ENCODE measurements at regions not wholly inside any gene's neighbourhood (a gene's known extent, or its start where the extent isn't known, plus 50 kb on each side); places are given as distances from the start of the nearest gene placed in this dataset.

- H3K27ac Mint-ChIP-seq: no peak overlapping the region
- peaks cover 6% of the 10 kb centered on the region for H3K9me3 Mint-ChIP-seq
- no peak for DNase-seq
- H3K27me3 Mint-ChIP-seq (ENCODE audit: low read depth, poor library complexity): no peaks in the 10 kb centered on the region
- H3K4me1 Mint-ChIP-seq: no peaks in the 10 kb centered on the region
- no peak overlapping the region for H3K4me3 Mint-ChIP-seq
- H3K36me3 Mint-ChIP-seq (ENCODE audit: low read depth): no peaks in the 10 kb centered on the region
- TF ChIP-seq, protein P1, sequence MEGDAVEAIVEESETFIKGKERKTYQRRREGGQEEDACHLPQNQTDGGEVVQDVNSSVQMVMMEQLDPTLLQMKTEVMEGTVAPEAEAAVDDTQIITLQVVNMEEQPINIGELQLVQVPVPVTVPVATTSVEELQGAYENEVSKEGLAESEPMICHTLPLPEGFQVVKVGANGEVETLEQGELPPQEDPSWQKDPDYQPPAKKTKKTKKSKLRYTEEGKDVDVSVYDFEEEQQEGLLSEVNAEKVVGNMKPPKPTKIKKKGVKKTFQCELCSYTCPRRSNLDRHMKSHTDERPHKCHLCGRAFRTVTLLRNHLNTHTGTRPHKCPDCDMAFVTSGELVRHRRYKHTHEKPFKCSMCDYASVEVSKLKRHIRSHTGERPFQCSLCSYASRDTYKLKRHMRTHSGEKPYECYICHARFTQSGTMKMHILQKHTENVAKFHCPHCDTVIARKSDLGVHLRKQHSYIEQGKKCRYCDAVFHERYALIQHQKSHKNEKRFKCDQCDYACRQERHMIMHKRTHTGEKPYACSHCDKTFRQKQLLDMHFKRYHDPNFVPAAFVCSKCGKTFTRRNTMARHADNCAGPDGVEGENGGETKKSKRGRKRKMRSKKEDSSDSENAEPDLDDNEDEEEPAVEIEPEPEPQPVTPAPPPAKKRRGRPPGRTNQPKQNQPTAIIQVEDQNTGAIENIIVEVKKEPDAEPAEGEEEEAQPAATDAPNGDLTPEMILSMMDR (IDR thresholded peaks at IDR 0.05): no peak
These were observed 63.2 kb upstream of the CAV2 start for GRCh38 chr7:116436305-116436826.

DNA sequence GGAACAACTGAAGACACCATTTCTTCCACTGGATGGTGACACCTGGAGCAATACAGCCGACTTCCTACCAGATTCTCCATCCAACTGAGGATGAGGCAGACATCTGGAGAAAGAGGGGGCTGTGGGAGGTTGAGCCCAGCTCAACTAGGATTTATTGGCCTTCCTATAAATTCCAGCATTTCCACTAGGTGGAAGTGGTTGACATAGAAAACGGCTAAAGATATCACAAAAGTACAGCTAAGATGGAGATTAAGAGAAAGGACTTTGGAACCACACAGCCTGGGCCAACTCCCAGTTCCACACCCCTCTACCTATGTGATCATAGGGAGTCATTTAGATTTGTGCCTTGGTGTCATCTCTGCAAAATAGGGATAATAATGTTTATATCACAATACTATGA is 61.3 kb upstream of the CAV2 start:
- no peak overlapping the region for H3K27ac Mint-ChIP-seq
- H3K36me3 Mint-ChIP-seq (ENCODE audit: low read depth): no peaks in the 10 kb centered on the region
- no peaks in the 10 kb centered on the region for H3K4me1 Mint-ChIP-seq
- no peaks in the 10 kb centered on the region for H3K27me3 Mint-ChIP-seq (ENCODE audit: low read depth, poor library complexity)
- peaks cover 6% of the 10 kb centered on the region for H3K9me3 Mint-ChIP-seq
- TF ChIP-seq, protein P1 (IDR thresholded peaks at IDR 0.05): no peak
- no peak overlapping the region for H3K4me3 Mint-ChIP-seq
- no peak for DNase-seq

GRCh38 chr7:116439005-116439404 is 60.5 kb upstream of the CAV2 start:
- Mint-ChIP-seq H3K36me3 (ENCODE audit: low read depth) (no peaks in the 10 kb centered on the region), H3K27me3 (ENCODE audit: low read depth, poor library complexity) (no peaks in the 10 kb centered on the region), H3K9me3 (peaks cover 6% of the 10 kb centered on the region), H3K27ac (no peak overlapping the region), H3K4me3 (no peak overlapping the region), H3K4me1 (no peaks in the 10 kb centered on the region)
- TF ChIP-seq, protein P1 (IDR thresholded peaks at IDR 0.05): no peak
- no peak for DNase-seq

- TF ChIP-seq, protein P1 (IDR thresholded peaks at IDR 0.05): no peak
- Mint-ChIP-seq H3K4me1 (no peaks in the 10 kb centered on the region), H3K27me3 (ENCODE audit: low read depth, poor library complexity) (no peaks in the 10 kb centered on the region), H3K9me3 (peaks cover 6% of the 10 kb centered on the region), H3K27ac (no peak overlapping the region), H3K4me3 (no peak overlapping the region), H3K36me3 (ENCODE audit: low read depth) (no peaks in the 10 kb centered on the region)
- DNase-seq: no peak
These were observed 59.5 kb upstream of the CAV2 start for GRCh38 chr7:116439841-116440549.

GRCh38 chr7:116441534-116441933 is 58.0 kb upstream of the CAV2 start:
- Mint-ChIP-seq H3K36me3 (ENCODE audit: low read depth) (no peaks in the 10 kb centered on the region), H3K9me3 (peaks cover 1% of the 10 kb centered on the region), H3K27me3 (ENCODE audit: low read depth, poor library complexity) (peaks cover under 1% of the 10 kb centered on the region), H3K4me3 (no peak overlapping the region), H3K27ac (no peak overlapping the region), H3K4me1 (no peaks in the 10 kb centered on the region)
- TF ChIP-seq, protein P1 (IDR thresholded peaks at IDR 0.05): no peak
- DNase-seq: no peak

DNA sequence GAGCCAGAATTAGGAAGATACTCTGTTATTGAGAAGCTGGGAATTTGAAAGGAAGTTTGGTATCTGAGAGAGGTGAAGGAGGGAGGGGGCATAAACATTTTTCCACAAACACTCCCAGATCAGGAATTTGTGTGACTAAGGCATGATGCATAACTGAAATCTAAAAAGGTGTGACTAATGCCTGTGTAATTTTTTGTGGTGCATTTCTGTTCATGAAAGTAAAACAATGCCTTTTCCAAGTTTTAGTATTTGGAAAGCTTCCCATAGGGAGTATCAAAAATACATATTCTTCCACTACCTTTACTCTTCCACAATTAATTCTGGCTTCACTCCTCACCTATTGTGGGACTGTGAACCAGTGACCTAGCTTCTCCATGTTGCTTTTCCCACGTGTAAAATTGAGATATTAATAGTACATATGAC is 56.4 kb upstream of the CAV2 start:
- no peak overlapping the region for H3K4me3 Mint-ChIP-seq
- H3K27me3 Mint-ChIP-seq (ENCODE audit: low read depth, poor library complexity): peaks cover 3% of the 10 kb centered on the region
- H3K27ac Mint-ChIP-seq: no peak overlapping the region
- H3K4me1 Mint-ChIP-seq: no peaks in the 10 kb centered on the region
- no peaks in the 10 kb centered on the region for H3K36me3 Mint-ChIP-seq (ENCODE audit: low read depth)
- DNase-seq: no peak
- H3K9me3 Mint-ChIP-seq: no peaks in the 10 kb centered on the region
- TF ChIP-seq, protein P1 (IDR thresholded peaks at IDR 0.05): no peak

Measured in nephron progenitor cell (in vitro differentiated cells).